H9 (cell line): ENCODE measurements at regions not wholly inside any gene's neighbourhood (a gene's known extent, or its start where the extent isn't known, plus 50 kb on each side); places are given as distances from the start of the nearest gene placed in this dataset.

Experiments
- DNase-seq: peaks from one replicate; pipeline ENCODE4 v3.0.0-alpha.2; 2017
- H2AFZ ChIP-seq: one replicate; pipeline ENCODE4 v1.6.1; 2013; ENCODE audit warnings: mild to moderate bottlenecking, low read length, control low read depth, moderate library complexity
- H2AK5ac ChIP-seq: 2 replicates; pipeline ENCODE4 v1.6.1; 2013; ENCODE audit warnings: low read length, control low read depth, mixed read lengths; ENCODE audit not compliant: insufficient read length
- H2BK120ac ChIP-seq: one replicate; pipeline ENCODE4 v1.6.1; 2013; ENCODE audit warnings: low read depth, mild to moderate bottlenecking, low read length, control low read depth, inconsistent platforms; ENCODE audit not compliant: poor library complexity, severe bottlenecking
- H2BK12ac ChIP-seq: 2 replicates; pipeline ENCODE4 v1.6.1; 2013; ENCODE audit warnings: low read length, control low read depth, mixed read lengths, low read depth; ENCODE audit not compliant: insufficient read length
- H2BK15ac ChIP-seq: 2 replicates; pipeline ENCODE4 v1.6.1; 2013; ENCODE audit warnings: low read depth, low read length, control low read depth
- H2BK20ac ChIP-seq: one replicate; pipeline ENCODE4 v1.6.1; 2013; ENCODE audit warnings: low read depth, mild to moderate bottlenecking, low read length, control low read depth, inconsistent platforms; ENCODE audit not compliant: poor library complexity, severe bottlenecking
- H2BK5ac ChIP-seq: 2 replicates; pipeline ENCODE4 v1.6.1; 2013; ENCODE audit warnings: low read length, control low read depth, mixed read lengths; ENCODE audit not compliant: insufficient read length
- H3K14ac ChIP-seq: 2 replicates; pipeline ENCODE4 v1.6.1; 2013; ENCODE audit warnings: low read length, control low read depth; ENCODE audit not compliant: insufficient read depth
- H3K18ac ChIP-seq: 2 replicates; pipeline ENCODE4 v1.6.1; 2013; ENCODE audit warnings: low read depth, mild to moderate bottlenecking, mixed read lengths, low read length, control low read depth; ENCODE audit not compliant: insufficient read length
- H3K23ac ChIP-seq: 2 replicates; pipeline ENCODE4 v1.6.1; 2013; ENCODE audit warnings: low read length, control low read depth, mixed read lengths, low read depth; ENCODE audit not compliant: insufficient read length
- H3K23me2 ChIP-seq: 2 replicates; pipeline ENCODE4 v1.6.1; 2013; ENCODE audit warnings: low read depth, mild to moderate bottlenecking, mixed read lengths, low read length, control low read depth; ENCODE audit not compliant: insufficient read length, poor library complexity, severe bottlenecking
- H3K27ac ChIP-seq: 2 replicates; pipeline ENCODE4 v1.5.1; 2013; ENCODE audit warnings: low read length, control low read depth, mixed read lengths, low read depth; ENCODE audit not compliant: insufficient read length
- H3K27me3 ChIP-seq: 2 replicates; pipeline ENCODE4 v1.6.1; 2013; ENCODE audit warnings: low read length, control low read depth, inconsistent platforms; ENCODE audit not compliant: insufficient read depth
- H3K4ac ChIP-seq: 2 replicates; pipeline ENCODE4 v1.6.1; 2013; ENCODE audit warnings: low read depth, mild to moderate bottlenecking, control low read depth, inconsistent platforms, low read length, moderate library complexity
- H3K4me1 ChIP-seq: 2 replicates; pipeline ENCODE4 v1.6.1; 2013; ENCODE audit warnings: low read length, control low read depth, inconsistent platforms; ENCODE audit not compliant: insufficient read depth
- H3K4me2 ChIP-seq: 2 replicates; pipeline ENCODE4 v1.6.1; 2013; ENCODE audit warnings: low read length, control low read depth, mixed read lengths; ENCODE audit not compliant: insufficient read length, insufficient read depth
- H3K56ac ChIP-seq: 2 replicates; pipeline ENCODE4 v1.6.1; 2013; ENCODE audit warnings: low read depth, mild to moderate bottlenecking, mixed read lengths, low read length, control low read depth; ENCODE audit not compliant: insufficient read length
- H3K79me1 ChIP-seq: 2 replicates; pipeline ENCODE4 v1.6.1; 2013; ENCODE audit warnings: low read depth, mild to moderate bottlenecking, moderate library complexity, low read length, control low read depth, inconsistent platforms; ENCODE audit not compliant: insufficient read depth, poor library complexity, severe bottlenecking
- H3K79me2 ChIP-seq: 2 replicates; pipeline ENCODE4 v1.6.1; 2013; ENCODE audit warnings: low read length, control low read depth, inconsistent platforms; ENCODE audit not compliant: insufficient read depth
- H3K9ac ChIP-seq: 2 replicates; pipeline ENCODE4 v1.6.1; 2013; ENCODE audit warnings: low read length, control low read depth, mixed read lengths; ENCODE audit not compliant: insufficient read length; ENCODE audit errors: extremely low read depth
- H3K9me3 ChIP-seq: one replicate; pipeline ENCODE4 v1.6.1; 2013; ENCODE audit warnings: low read depth, low read length, inconsistent platforms; ENCODE audit not compliant: control insufficient read depth
- H3T11ph ChIP-seq: one replicate; pipeline ENCODE4 v1.6.1; 2013; ENCODE audit warnings: mild to moderate bottlenecking, low read length, control low read depth, inconsistent platforms
- H4K20me1 ChIP-seq: one replicate; pipeline ENCODE4 v1.6.1; 2013; ENCODE audit not compliant: control insufficient read depth, insufficient read length, insufficient read depth
- H4K5ac ChIP-seq: 2 replicates; pipeline ENCODE4 v1.6.1; 2013; ENCODE audit warnings: low read depth, mild to moderate bottlenecking, mixed read lengths, low read length, control low read depth; ENCODE audit not compliant: insufficient read length
- H4K8ac ChIP-seq: replicated peaks from 2 replicates; pipeline ENCODE4 v1.6.1; 2013; ENCODE audit warnings: low read length, control low read depth, mixed read lengths, low read depth; ENCODE audit not compliant: insufficient read length
- H4K91ac ChIP-seq: 2 replicates; pipeline ENCODE4 v1.6.1; 2013; ENCODE audit warnings: low read depth, mild to moderate bottlenecking, moderate library complexity, mixed read lengths, low read length, control low read depth; ENCODE audit not compliant: insufficient read length
- H3K27ac Mint-ChIP-seq, 3 experiments: 2 replicates in 2 of 3; 3 replicates in 1 of 3; pipeline ENCODE4 v1.8.0; 2020 to 2021; ENCODE audit warnings: mixed read lengths in 3 of 3, mild to moderate bottlenecking in 1 of 3, moderate library complexity in 1 of 3
- H3K27me3 Mint-ChIP-seq: 2 replicates; pipeline ENCODE4 v1.8.0; 2021; ENCODE audit warnings: low read depth, mild to moderate bottlenecking, moderate library complexity, mixed read lengths
- H3K36me3 Mint-ChIP-seq, 3 experiments: 2 replicates in 2 of 3; 3 replicates in 1 of 3; pipeline ENCODE4 v1.8.0; 2020 to 2021; ENCODE audit warnings: low read depth in 3 of 3, mixed read lengths in 3 of 3; ENCODE audit not compliant: insufficient read depth in 1 of 3
- H3K4me1 Mint-ChIP-seq, 2 experiments: 2 replicates each; pipeline ENCODE4 v1.8.0; 2020; ENCODE audit warnings: mixed read lengths in 2 of 2
- H3K4me3 Mint-ChIP-seq, 2 experiments: 2 replicates in 1 of 2; 3 replicates in 1 of 2; pipeline ENCODE4 v1.8.0; 2020 to 2021; ENCODE audit warnings: mild to moderate bottlenecking in 2 of 2, mixed read lengths in 2 of 2, moderate library complexity in 1 of 2
- H3K9me3 Mint-ChIP-seq, 2 experiments: 2 replicates in 1 of 2; 3 replicates in 1 of 2; pipeline ENCODE4 v1.8.0; 2020; ENCODE audit warnings: mild to moderate bottlenecking in 2 of 2, mixed read lengths in 2 of 2, moderate library complexity in 1 of 2
- WGBS: extraction: QIAGEN DNeasy Blood & Tissue Kit; methylation state at CpG from one replicate; pipeline ENCODE4 v1.1.7; 2013; ENCODE audit warnings: missing lambda C conversion rate, low lambda C conversion rate, mixed read lengths; ENCODE audit not compliant: insufficient read length; ENCODE audit errors: extremely low coverage; 5-methylcytosine and 5-hydroxymethylcytosine counted together
- TF ChIP-seq, protein P1 (sequence below): fragments of 200-600 bp; sonication (generic); conservative IDR thresholded peaks from 3 replicates; pipeline ENCODE4 v1.8.0; 2021; ENCODE audit warnings: antibody characterized with exemption, mild to moderate bottlenecking

DNA sequence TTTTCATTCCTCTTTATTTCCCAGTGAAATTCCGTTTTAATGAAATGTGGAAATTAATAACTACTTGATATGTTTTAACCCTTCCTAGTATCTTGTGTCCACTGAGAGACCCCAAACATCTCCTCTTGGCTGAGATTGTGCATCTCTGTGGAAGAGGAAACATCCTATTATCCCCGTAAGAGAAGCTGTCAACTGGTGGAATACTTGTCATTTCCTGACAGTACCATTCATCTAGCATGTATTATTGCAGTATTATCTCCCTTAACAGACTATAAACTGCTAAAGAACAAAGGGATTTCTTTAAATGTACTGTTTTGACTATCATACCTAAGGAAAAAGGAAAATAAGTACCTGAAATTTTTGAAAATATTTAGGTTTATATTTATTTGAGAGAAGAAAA, 277.3 kb upstream of the SLC7A11 start:
- Mint-ChIP-seq H3K4me1 (peaks cover 4 to 9% of the 10 kb centered on the region in 2 experiments; a peak in 3 of 4 replicates), H3K4me3 (no peak overlapping the region), H3K27me3 (no peaks in the 10 kb centered on the region; the same call in 1 of the 2 replicates), H3K9me3 (peaks cover 4 to 5% of the 10 kb centered on the region in 2 experiments; a peak in 4 of 5 replicates), H3K36me3 (peaks cover 0 to 4% (median 3%) of the 10 kb centered on the region in 3 experiments; a peak in 2 of 7 replicates), H3K27ac (no peak overlapping the region)
- Histone ChIP-seq H3K4me2 (no peak overlapping the region), H3K18ac (no peak overlapping the region), H3K14ac (no peak overlapping the region), H3K79me1 (no peaks in the 10 kb centered on the region), H2BK120ac (no peak overlapping the region), H3K27ac (no peak overlapping the region), H3K9ac (no peak overlapping the region), H2BK15ac (no peak overlapping the region), H4K20me1 (no peaks in the 10 kb centered on the region), H4K91ac (no peak overlapping the region), H2BK20ac (no peak overlapping the region), H3K23me2 (no peaks in the 10 kb centered on the region), H3K4ac (no peak overlapping the region), H3K27me3 (no peaks in the 10 kb centered on the region), H3K23ac (no peak overlapping the region), H2BK5ac (no peak overlapping the region), H2BK12ac (no peak overlapping the region), H2AFZ (no peak overlapping the region), H4K5ac (no peak overlapping the region), H3K4me1 (no peaks in the 10 kb centered on the region), H3K9me3 (no peaks in the 10 kb centered on the region), H3T11ph (no peak overlapping the region), H3K56ac (no peak overlapping the region), H2AK5ac (no peak overlapping the region), H4K8ac (no peak overlapping the region), H3K79me2 (no peaks in the 10 kb centered on the region)
- TF ChIP-seq, protein P1, sequence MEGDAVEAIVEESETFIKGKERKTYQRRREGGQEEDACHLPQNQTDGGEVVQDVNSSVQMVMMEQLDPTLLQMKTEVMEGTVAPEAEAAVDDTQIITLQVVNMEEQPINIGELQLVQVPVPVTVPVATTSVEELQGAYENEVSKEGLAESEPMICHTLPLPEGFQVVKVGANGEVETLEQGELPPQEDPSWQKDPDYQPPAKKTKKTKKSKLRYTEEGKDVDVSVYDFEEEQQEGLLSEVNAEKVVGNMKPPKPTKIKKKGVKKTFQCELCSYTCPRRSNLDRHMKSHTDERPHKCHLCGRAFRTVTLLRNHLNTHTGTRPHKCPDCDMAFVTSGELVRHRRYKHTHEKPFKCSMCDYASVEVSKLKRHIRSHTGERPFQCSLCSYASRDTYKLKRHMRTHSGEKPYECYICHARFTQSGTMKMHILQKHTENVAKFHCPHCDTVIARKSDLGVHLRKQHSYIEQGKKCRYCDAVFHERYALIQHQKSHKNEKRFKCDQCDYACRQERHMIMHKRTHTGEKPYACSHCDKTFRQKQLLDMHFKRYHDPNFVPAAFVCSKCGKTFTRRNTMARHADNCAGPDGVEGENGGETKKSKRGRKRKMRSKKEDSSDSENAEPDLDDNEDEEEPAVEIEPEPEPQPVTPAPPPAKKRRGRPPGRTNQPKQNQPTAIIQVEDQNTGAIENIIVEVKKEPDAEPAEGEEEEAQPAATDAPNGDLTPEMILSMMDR: no peak
- WGBS: no CpG with 5 or more reads among the region's 2 CpGs
- DNase-seq: no peak
